Body of pancreas (tissue), 4 donors: ENCODE measurements at regions not wholly inside any gene's neighbourhood (a gene's known extent, or its start where the extent isn't known, plus 50 kb on each side); places are given as distances from the start of the nearest gene placed in this dataset.

Experiments used
- ATAC-seq: fragments of 150-250 bp; one replicate; pipeline ENCODE4 v1.9.1; 2016
- DNase-seq, 4 donors: peaks; one replicate each; pipeline ENCODE4 v3.0.0-alpha.2; 2019
- H3K27ac ChIP-seq, 4 donors: fragments of 200-600 bp; sonication (generic); 1 replicate in 3 of 4; 2 replicates in 1 of 4; pipeline versions ENCODE4 v1.5.1 to v1.6.1; 2016 to 2019; ENCODE audit warnings: mild to moderate bottlenecking in 1 of 4, mixed read lengths in 1 of 4, moderate library complexity in 1 of 4
- H3K27me3 ChIP-seq, 2 donors: fragments of 200-600 bp; sonication (generic); one replicate each; pipeline ENCODE4 v1.6.0; 2016; ENCODE audit warnings: mild to moderate bottlenecking in 1 of 2
- H3K36me3 ChIP-seq, 2 donors: fragments of 200-600 bp; sonication (generic); replicated peaks in 1 of 2; 2 replicates each; pipeline ENCODE4 v1.5.1; 2016; ENCODE audit warnings: low read depth in 2 of 2; ENCODE audit not compliant: insufficient read depth in 1 of 2
- H3K4me1 ChIP-seq: fragments of 200-600 bp; sonication (generic); one replicate; pipeline ENCODE4 v1.6.0; 2016
- H3K4me3 ChIP-seq, 2 donors: fragments of 200-600 bp; sonication (generic); 1 replicate in 1 of 2; 2 replicates in 1 of 2; pipeline ENCODE4 v1.5.1; 2016 to 2019
- H3K9me3 ChIP-seq, 3 donors: fragments of 200-600 bp; sonication (generic); 1 replicate in 2 of 3; 2 replicates in 1 of 3; pipeline ENCODE4 v1.5.1; 2016
- CTCF ChIP-seq, 7 experiments: fragments of 450-650 bp in 4 of 7; fragments of 200-600 bp in 3 of 7; sonication (generic) in 3 of 7; IDR thresholded peaks; one replicate each; pipeline ENCODE4 v1.5.1; 2016 to 2019; ENCODE audit warnings: antibody characterized with exemption in 7 of 7
- POLR2A ChIP-seq, 3 donors: fragments of 450-650 bp; IDR thresholded peaks; one replicate each; pipeline ENCODE4 v1.6.1; 2016; ENCODE audit warnings: antibody characterized with exemption in 3 of 3, mild to moderate bottlenecking in 2 of 3
- WGBS, 2 donors: methylation state at CpG; one replicate each; pipeline ENCODE4 v1.1.5; 2017; 5-methylcytosine and 5-hydroxymethylcytosine counted together
- intact Hi-C: fragments of 100-400 bp; cut with DNase I; formaldehyde crosslinking; loops from one replicate; pipeline ENCODE4 v1.15.1; 2023

DNA sequence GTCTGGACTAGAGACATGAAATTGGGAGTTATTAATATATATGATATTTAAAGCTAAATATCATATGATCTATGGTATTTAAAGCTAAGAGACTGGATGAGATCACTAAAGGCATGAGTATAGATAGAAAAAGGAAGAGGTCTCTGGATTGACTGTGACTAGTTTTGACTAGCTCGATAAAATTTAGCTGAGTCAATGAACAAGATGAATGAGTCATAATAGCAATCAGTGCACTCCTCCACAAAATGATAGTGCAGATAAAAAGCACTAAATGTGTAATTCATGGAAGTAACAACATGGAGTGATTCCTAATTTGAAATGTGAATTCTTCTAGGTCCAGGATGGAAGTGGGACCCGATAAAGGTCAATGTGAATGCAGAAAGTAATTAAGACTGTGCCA lies 127.4 kb downstream of the PFDN4 start:
- H3K4me1 ChIP-seq = peaks cover 5% of the 10 kb centered on the region
- WGBS, 2 donors = 78 to 87% methylated on average over 2 of the region's 2 CpGs
- H3K27ac ChIP-seq = no peak overlapping the region
- DNase-seq (no peak), ATAC-seq (no peak)
- no peaks in the 10 kb centered on the region for H3K27me3 ChIP-seq
- intact Hi-C loops = no loop called here
- H3K4me3 ChIP-seq = no peak overlapping the region
- H3K9me3 ChIP-seq = no peaks in the 10 kb centered on the region
- TF ChIP-seq POLR2A (IDR thresholded peaks at IDR 0.05) (no peak), CTCF (IDR thresholded peaks at IDR 0.05) (no peak)
- no peaks in the 10 kb centered on the region for H3K36me3 ChIP-seq

DNA sequence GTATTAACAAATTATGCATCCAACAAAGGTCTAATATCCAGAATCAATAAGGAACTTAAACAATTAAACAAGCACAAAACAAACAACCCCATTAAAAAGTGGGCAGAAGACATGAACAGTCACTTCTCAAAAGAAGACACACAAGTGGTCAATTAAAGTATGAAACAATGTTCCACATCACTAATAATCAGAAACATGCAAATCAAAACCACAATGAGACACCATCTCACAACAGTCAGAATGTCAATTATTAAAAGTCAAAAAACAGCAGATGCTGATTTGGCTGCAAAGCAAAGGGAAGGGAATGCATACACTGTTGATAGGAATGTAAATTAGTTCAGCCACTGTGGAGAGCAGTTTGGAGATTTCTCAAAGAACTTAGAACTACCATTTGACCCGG lies 129.3 kb downstream of the PFDN4 start:
- no peak overlapping the region for H3K4me3 ChIP-seq
- intact Hi-C loops = no loop called here
- TF ChIP-seq CTCF (IDR thresholded peaks at IDR 0.05) (no peak), POLR2A (IDR thresholded peaks at IDR 0.05) (no peak)
- DNase-seq = no peak
- no peaks in the 10 kb centered on the region for H3K9me3 ChIP-seq
- ATAC-seq = no peak
- H3K27ac ChIP-seq = no peak overlapping the region
- peaks cover 11% of the 10 kb centered on the region for H3K4me1 ChIP-seq
- 95 to 97% methylated on average over 1 of the region's 1 CpG for WGBS, 2 donors
- no peaks in the 10 kb centered on the region for H3K36me3 ChIP-seq
- no peaks in the 10 kb centered on the region for H3K27me3 ChIP-seq

- TF ChIP-seq CTCF (IDR thresholded peaks at IDR 0.05) = no peak
- TF ChIP-seq POLR2A (IDR thresholded peaks at IDR 0.05) = no peak
- no peak overlapping the region for H3K27ac ChIP-seq
- intact Hi-C loops = no loop called here
- H3K9me3 ChIP-seq = no peaks in the 10 kb centered on the region
- no peaks in the 10 kb centered on the region for H3K27me3 ChIP-seq
- H3K36me3 ChIP-seq = no peaks in the 10 kb centered on the region
- 90 to 95% methylated on average over 2 to 7 of the region's 7 CpGs for WGBS, 2 donors
- ATAC-seq (no peak), DNase-seq (no peak)
- H3K4me3 ChIP-seq = no peak overlapping the region
- peaks cover 11% of the 10 kb centered on the region for H3K4me1 ChIP-seq
These were observed 131.2 kb downstream of the PFDN4 start for GRCh38 chr20:54339093-54339492.

- ATAC-seq = no peak
- Histone ChIP-seq H3K36me3 (no peaks in the 10 kb centered on the region), H3K27ac (no peak overlapping the region), H3K9me3 (no peaks in the 10 kb centered on the region), H3K4me1 (peaks cover 11% of the 10 kb centered on the region), H3K27me3 (no peaks in the 10 kb centered on the region), H3K4me3 (no peak overlapping the region)
- WGBS, 2 donors = 31 to 40% methylated on average over 1 of the region's 1 CpG
- intact Hi-C loops = no loop called here
- no peak for TF ChIP-seq POLR2A (IDR thresholded peaks at IDR 0.05)
- TF ChIP-seq CTCF (IDR thresholded peaks at IDR 0.05) = no peak
- no peak for DNase-seq
These were observed 132.3 kb downstream of the PFDN4 start for GRCh38 chr20:54340206-54340605.

DNA sequence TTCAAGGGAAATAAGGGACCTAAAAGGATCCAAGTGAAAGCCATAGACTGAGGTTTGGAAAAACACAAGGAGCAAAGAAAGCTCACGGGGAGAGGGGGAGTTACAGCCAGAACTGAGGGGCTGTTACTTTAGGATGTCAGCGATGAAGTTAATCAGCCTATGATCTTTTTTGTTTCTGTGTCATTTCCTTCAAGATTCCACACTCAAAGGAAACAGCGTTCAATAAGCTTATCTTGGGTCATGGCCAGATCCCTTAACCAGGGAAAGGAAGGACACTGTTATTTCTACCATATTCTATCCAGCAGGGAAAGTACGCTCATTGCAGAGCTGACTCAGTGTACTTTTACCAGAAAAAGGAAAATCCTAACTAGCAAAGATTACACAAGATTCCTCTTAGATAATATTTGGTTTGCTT lies 132.8 kb downstream of the PFDN4 start:
- no peak overlapping the region for H3K4me3 ChIP-seq
- no peaks in the 10 kb centered on the region for H3K27me3 ChIP-seq
- TF ChIP-seq CTCF (IDR thresholded peaks at IDR 0.05) = no peak
- TF ChIP-seq POLR2A (IDR thresholded peaks at IDR 0.05) = no peak
- H3K4me1 ChIP-seq = peaks cover 11% of the 10 kb centered on the region
- 28 to 37% methylated on average over 4 of the region's 4 CpGs for WGBS, 2 donors
- H3K36me3 ChIP-seq = no peaks in the 10 kb centered on the region
- ATAC-seq (no peak), DNase-seq (no peak)
- intact Hi-C loops = no loop called here
- H3K27ac ChIP-seq = no peak overlapping the region
- no peaks in the 10 kb centered on the region for H3K9me3 ChIP-seq
